HUES6 (cell line): ENCODE measurements at regions not wholly inside any gene's neighbourhood (a gene's known extent, or its start where the extent isn't known, plus 50 kb on each side); places are given as distances from the start of the nearest gene placed in this dataset.
"Not testable (repeated sequence)": the region's sequence is repeated elsewhere in the genome, so short reads cannot be mapped to it uniquely, and the experiment has no call there.

Experiments used
- H3K27ac ChIP-seq: 2 replicates; pipeline ENCODE4 v1.7.0; 2013; ENCODE audit warnings: low read depth, mild to moderate bottlenecking, low read length, inconsistent platforms
- H3K27me3 ChIP-seq: 2 replicates; pipeline ENCODE4 v1.6.1; 2013; ENCODE audit warnings: low read length; ENCODE audit not compliant: control insufficient read depth, insufficient read depth
- H3K36me3 ChIP-seq: 2 replicates; pipeline ENCODE4 v1.6.1; 2013; ENCODE audit warnings: low read length; ENCODE audit not compliant: control insufficient read depth, insufficient read depth
- H3K4me1 ChIP-seq: 2 replicates; pipeline ENCODE4 v1.6.1; 2013; ENCODE audit warnings: low read length; ENCODE audit not compliant: control insufficient read depth, insufficient read depth
- H3K4me3 ChIP-seq: 2 replicates; pipeline ENCODE4 v1.5.1; 2013; ENCODE audit warnings: low read depth, low read length
- H3K9ac ChIP-seq: one replicate; pipeline ENCODE4 v1.6.1; 2013; ENCODE audit warnings: mild to moderate bottlenecking, low read length
- H3K9me3 ChIP-seq: 2 replicates; pipeline ENCODE4 v1.6.1; 2013; ENCODE audit warnings: low read depth, low read length; ENCODE audit not compliant: control insufficient read depth, insufficient read depth

DNA sequence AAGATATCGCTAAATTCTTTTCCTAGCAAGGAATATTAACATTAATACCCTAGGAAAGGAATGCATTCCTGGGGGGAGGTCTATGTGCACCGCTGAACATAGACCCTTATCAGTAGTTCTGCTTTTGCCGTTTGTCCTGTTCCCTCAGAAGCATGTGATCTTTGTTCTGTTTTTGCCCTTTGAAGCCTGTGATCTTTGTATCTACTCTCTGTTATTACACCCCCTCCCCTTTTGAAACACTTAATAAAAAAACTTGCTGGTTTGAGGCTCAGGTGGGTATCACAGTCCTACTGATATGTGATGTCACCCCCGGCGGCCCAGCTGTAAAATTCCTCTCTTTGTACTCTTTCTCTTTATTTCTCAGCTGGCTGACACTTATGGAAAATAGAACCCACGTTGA is 172.5 kb downstream of the LIG4 start:
- H3K9me3 ChIP-seq, H3K4me3 ChIP-seq: not testable (repeated sequence)

DNA sequence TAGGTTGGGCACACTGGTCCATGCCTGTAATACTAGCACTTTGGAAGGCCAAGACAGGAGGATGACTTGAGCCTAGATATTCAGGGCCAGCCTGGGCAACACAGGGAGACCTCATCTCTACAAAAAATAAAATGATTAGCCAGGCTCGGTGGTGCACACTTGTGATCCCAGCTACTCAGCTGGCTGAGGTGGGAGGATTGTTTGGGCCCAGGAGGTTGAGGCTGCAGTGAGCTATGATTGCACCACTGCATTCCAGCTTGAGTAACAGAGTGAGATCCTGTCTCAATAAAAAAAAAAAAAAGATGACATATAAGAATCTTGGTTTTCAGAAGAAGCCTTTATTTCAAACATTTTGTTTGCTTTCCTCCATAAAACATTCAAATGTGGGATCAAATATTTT is 178.0 kb downstream of the LIG4 start:
- H3K4me1 ChIP-seq = no peaks in the 10 kb centered on the region
- no peak overlapping the region for H3K4me3 ChIP-seq
- H3K9ac ChIP-seq = no peak overlapping the region
- no peaks in the 10 kb centered on the region for H3K36me3 ChIP-seq
- H3K9me3 ChIP-seq = no peaks in the 10 kb centered on the region
- H3K27me3 ChIP-seq = no peaks in the 10 kb centered on the region
- H3K27ac ChIP-seq = no peak overlapping the region

More for the DNA sequence above, 172.5 kb downstream of the LIG4 start:
- H3K27ac ChIP-seq, H3K9ac ChIP-seq, H3K36me3 ChIP-seq, H3K27me3 ChIP-seq, H3K4me1 ChIP-seq: not testable (repeated sequence)

DNA sequence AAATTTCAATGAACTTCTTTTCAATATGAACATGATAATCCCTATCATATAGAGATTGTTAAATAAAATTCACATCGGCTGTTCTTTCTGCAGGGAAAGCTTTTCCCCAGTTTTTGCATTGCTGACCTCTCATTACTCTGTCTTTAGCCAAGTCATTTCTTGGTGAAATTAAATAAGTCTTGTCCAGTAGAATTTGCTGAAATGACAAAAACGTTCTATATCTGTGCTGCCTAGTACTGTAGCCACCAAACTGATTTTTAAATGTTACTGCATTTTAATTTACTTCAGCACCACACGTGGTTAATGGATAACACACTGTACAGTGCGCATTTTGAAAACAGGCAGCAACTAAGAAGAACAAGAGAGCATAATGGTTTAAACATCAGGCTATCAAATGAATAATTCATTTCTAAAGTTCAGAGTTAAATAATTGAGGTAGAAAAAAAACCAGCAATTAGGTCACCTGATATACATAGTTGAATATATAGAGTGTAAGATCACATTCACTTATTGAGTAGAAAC is 178.9 kb downstream of the LIG4 start:
- Histone ChIP-seq H3K9me3 (no peaks in the 10 kb centered on the region), H3K9ac (no peak overlapping the region), H3K27ac (no peak overlapping the region), H3K36me3 (no peaks in the 10 kb centered on the region), H3K27me3 (no peaks in the 10 kb centered on the region), H3K4me1 (0 out of 2 replicates have a peak, but pooled peaks cover 4% of the 10 kb centered on the region), H3K4me3 (no peak overlapping the region)

DNA sequence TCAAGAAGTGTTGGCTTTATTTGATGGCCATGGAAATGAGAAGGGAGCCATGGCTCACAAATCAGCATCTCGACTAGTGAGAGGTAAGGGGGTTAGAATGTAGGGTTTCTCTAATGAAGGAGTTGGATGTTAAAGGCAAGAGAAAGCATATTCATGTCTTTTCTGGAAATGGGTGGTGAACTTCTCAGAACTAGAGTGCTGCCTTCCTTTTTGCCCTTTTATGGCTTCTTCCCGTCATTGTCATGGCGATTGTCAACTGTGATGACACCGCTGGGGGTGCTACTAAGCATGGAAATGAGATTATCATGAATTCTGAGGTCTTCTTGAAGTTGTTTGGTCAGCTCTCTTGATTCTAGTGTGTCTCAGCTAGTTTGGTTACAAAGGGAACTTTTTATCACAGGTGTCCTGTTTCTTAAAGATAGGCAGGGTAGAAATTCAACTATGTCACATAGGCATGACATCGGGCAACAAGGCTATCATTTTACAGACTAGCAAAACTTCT is 180.4 kb downstream of the LIG4 start:
- Histone ChIP-seq H3K4me1 (0 out of 2 replicates have a peak, but pooled peaks cover 4% of the 10 kb centered on the region), H3K27me3 (no peaks in the 10 kb centered on the region), H3K4me3 (no peak overlapping the region)

DNA sequence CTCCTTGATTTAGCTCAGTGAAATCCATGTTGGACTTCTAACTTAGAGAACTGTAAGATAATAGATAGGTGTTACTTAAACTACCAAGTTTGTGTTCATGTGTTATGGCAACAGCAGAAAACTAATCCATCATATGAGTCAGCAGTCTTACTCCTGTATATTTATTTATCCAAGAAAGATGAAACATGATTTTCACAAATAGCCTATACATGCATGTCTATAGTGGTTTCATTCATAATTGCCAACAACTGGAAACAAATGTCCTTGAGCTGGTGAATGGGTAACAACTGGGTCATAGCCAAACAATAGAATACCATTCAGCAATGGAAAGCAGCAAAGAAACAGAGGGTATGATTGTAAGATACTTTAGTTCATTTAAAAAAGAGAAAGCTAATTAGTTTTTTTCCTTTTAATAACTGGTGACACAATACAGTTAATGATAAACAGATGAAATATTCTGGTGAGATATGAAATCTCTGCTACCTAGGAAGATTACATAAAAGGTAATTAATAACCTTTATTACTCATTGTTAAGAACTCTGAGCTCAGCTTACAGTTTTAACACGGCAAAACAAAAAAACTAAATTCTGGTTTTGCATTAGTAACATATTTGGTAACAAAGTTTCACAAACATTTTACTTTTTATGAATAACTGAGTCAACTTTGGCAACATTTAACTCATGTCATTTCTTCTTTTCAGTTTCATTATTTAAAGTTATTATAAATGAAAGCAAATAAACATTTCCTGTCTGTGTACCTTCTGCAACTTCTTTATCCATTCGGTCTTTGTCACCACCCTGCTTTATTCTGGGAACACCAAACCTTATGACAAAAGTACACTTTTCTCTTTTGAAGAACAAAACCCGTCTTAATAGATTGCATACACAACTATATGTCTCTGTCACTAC is 181.3 kb downstream of the LIG4 start:
- H3K4me1 ChIP-seq = 0 out of 2 replicates have a peak, but pooled peaks cover 4% of the 10 kb centered on the region
- H3K9ac ChIP-seq = no peak overlapping the region
- no peak overlapping the region for H3K27ac ChIP-seq
- no peaks in the 10 kb centered on the region for H3K36me3 ChIP-seq
- H3K27me3 ChIP-seq = no peaks in the 10 kb centered on the region
- H3K9me3 ChIP-seq = no peaks in the 10 kb centered on the region
- H3K4me3 ChIP-seq = no peak overlapping the region

More for the DNA sequence above, 180.4 kb downstream of the LIG4 start:
- H3K27ac ChIP-seq = no peak overlapping the region
- H3K36me3 ChIP-seq = no peaks in the 10 kb centered on the region
- H3K9me3 ChIP-seq = no peaks in the 10 kb centered on the region
- H3K9ac ChIP-seq = no peak overlapping the region

DNA sequence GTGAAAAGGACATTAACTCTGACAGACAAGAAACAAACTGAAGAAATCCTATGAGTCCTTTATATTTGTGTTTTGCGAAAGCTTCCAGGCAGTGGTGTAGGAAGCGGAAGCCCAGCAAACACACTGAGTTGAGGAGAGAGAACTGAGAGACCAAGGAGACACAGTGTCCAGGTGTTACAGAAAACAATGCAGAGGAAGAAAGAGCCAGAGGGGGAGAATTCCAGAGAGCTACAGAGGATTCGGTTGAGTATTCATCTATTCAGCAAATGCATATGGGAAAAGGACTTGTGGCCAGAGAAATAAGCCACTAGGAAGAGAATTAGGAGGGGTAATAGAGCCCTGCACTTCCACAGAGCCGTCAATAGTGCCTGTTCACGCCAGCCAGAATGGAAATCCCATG is 183.5 kb downstream of the LIG4 start:
- H3K27me3 ChIP-seq = no peaks in the 10 kb centered on the region
- H3K9me3 ChIP-seq = no peaks in the 10 kb centered on the region
- H3K4me3 ChIP-seq = no peak overlapping the region
- 0 out of 2 replicates have a peak, but pooled peaks cover 4% of the 10 kb centered on the region for H3K4me1 ChIP-seq
- no peak overlapping the region for H3K27ac ChIP-seq
- no peaks in the 10 kb centered on the region for H3K36me3 ChIP-seq
- H3K9ac ChIP-seq = no peak overlapping the region

DNA sequence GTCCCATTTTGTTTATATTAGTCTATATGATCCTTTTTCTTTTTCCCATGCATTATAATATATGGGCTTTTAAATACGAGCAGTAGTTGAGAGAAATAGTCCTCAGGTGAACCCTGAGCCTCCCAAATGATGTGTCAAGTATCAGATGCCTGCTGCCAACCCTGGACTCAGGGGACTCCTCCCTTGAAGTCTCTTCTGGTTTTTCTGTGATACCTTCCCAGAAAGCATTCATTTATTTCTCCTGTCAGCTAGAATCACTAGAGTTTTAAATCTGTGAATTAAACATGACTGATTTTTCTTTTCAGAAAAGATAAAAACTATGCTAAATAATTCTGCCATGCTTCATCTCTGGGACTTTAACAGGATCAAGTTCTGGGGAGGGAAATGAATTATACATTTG is 184.6 kb downstream of the LIG4 start:
- H3K4me3 ChIP-seq = no peak overlapping the region
- no peaks in the 10 kb centered on the region for H3K36me3 ChIP-seq
- no peaks in the 10 kb centered on the region for H3K27me3 ChIP-seq
- H3K9me3 ChIP-seq = no peaks in the 10 kb centered on the region
- no peak overlapping the region for H3K9ac ChIP-seq
- no peak overlapping the region for H3K27ac ChIP-seq
- 0 out of 2 replicates have a peak, but pooled peaks cover 4% of the 10 kb centered on the region for H3K4me1 ChIP-seq

DNA sequence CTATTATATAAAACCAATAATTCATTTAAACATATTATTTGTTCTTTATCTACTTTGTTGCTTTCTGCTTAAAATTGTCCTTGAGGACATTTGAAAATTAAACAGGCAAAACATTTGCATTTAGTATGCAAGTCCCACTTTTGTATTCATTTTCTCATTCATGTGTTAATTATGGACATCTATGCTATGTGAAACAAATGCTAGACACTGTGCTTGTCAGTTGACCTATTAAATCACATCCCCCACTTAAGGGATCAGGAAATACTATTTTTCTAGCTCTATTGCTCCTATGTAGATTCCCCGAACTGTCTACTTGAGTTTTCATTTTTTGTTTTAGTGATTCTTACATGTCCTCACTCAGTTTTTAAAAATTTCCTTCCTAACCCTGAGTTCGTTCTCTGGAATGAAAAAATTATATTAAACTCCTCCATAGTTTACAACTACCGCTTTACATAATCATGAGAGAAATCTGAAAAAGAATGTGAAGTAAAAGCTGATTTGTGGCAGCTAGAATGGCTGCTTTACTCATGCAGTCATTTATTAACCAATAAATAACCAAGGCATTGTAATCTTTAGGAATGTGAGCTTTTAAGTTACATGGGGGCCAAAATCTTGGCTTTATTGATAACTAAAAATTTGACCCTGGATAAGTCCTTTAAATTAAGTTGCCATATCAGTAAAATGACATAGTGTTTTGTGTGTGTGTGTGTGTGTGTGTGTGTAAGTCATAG is 188.5 kb downstream of the LIG4 start:
- H3K36me3 ChIP-seq = no peaks in the 10 kb centered on the region
- no peaks in the 10 kb centered on the region for H3K9me3 ChIP-seq
- no peak overlapping the region for H3K9ac ChIP-seq
- no peak overlapping the region for H3K27ac ChIP-seq
- H3K4me3 ChIP-seq = no peak overlapping the region
- H3K4me1 ChIP-seq = 0 out of 2 replicates have a peak, but pooled peaks cover 3% of the 10 kb centered on the region
- H3K27me3 ChIP-seq = no peaks in the 10 kb centered on the region

DNA sequence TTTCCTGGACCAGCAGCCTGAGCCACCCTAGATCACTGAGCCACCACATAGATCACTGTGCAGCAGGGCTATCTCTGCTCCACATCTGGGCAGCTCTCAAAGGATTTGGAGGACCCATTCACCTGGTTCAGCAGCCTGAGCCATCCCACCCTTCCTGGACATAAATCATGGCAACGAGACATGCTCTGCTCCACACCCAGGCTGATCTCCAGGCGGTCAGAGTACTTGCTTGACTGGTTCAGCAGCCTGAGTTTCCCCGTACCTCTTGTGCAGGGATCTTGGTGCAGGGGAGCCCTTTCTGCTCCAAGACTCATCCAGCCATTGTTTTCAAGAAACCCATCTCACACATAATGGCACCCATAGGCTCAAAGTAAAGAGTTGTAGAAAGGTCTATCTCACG is 195.3 kb downstream of the LIG4 start:
- Histone ChIP-seq H3K27ac (no peak overlapping the region), H3K9me3 (peaks cover 26% of the 10 kb centered on the region), H3K27me3 (no peaks in the 10 kb centered on the region), H3K4me3 (no peak overlapping the region), H3K36me3 (no peaks in the 10 kb centered on the region), H3K4me1 (no peaks in the 10 kb centered on the region), H3K9ac (no peak overlapping the region)

DNA sequence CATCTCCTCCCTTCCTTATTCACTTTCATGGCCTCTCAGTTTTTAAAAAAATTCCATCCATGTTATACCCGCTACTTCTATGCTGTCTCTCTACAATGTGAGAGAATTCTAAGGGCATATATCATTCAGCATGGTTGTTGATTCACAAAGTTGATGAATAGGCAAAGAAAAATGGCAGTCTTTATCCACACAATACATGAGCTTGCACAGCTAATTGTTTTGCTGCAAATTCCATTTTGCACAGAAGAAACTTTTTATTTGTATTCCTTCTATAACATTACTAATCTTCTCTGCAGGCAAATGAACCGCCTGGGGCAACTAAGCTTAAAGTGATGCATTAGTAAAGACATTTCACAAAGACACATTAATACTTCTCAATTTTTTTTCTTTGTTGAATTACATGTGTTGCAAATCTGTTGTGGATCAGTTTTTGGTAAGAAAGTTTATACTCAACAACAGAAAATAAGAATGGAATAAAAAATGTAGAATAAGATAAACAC is 196.9 kb downstream of the LIG4 start:
- no peak overlapping the region for H3K4me3 ChIP-seq
- no peaks in the 10 kb centered on the region for H3K27me3 ChIP-seq
- no peaks in the 10 kb centered on the region for H3K36me3 ChIP-seq
- no peaks in the 10 kb centered on the region for H3K4me1 ChIP-seq
- H3K27ac ChIP-seq = no peak overlapping the region
- H3K9ac ChIP-seq = no peak overlapping the region
- peaks cover 26% of the 10 kb centered on the region for H3K9me3 ChIP-seq
